ENCODE measurements at regions not wholly inside any gene's neighbourhood (a gene's known extent, or its start where the extent isn't known, plus 50 kb on each side); places are given as distances from the start of the nearest gene placed in this dataset.

DNA sequence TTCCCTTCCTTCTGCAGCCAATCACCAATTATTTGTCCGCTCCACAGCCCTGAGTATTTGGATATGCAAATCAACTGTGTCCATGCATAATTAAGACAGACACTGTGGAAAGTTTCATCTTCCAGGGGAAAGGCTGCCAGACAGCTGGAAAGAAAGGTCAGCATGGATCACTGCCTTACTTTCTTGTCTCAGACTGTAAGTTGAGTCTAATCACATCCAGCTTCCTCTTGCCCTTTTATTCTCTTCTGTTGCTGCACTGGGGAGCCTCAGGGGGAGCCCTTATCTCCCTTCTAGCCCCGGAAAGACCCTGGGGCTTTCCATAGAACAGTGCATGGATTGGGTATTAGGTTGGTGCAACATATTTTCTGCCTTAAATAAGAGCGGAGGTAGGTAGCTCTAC is 182.9 kb downstream of the OMA1 start:
- H3K4me3 Mint-ChIP-seq (ENCODE audit: unreplicated experiment): no peak overlapping the region
- no peaks in the 10 kb centered on the region for H3K27me3 Mint-ChIP-seq (ENCODE audit: unreplicated experiment)
- H3K4me1 Mint-ChIP-seq (ENCODE audit: unreplicated experiment): no peaks in the 10 kb centered on the region
- no peaks in the 10 kb centered on the region for H3K36me3 Mint-ChIP-seq (ENCODE audit: unreplicated experiment)
- no peak for DNase-seq (ENCODE audit: extremely low spot score, unreplicated experiment)
- no peaks in the 10 kb centered on the region for H3K9me3 Mint-ChIP-seq (ENCODE audit: unreplicated experiment)
- H3K27ac Mint-ChIP-seq (ENCODE audit: unreplicated experiment): no peak overlapping the region
- TF ChIP-seq, protein P1, sequence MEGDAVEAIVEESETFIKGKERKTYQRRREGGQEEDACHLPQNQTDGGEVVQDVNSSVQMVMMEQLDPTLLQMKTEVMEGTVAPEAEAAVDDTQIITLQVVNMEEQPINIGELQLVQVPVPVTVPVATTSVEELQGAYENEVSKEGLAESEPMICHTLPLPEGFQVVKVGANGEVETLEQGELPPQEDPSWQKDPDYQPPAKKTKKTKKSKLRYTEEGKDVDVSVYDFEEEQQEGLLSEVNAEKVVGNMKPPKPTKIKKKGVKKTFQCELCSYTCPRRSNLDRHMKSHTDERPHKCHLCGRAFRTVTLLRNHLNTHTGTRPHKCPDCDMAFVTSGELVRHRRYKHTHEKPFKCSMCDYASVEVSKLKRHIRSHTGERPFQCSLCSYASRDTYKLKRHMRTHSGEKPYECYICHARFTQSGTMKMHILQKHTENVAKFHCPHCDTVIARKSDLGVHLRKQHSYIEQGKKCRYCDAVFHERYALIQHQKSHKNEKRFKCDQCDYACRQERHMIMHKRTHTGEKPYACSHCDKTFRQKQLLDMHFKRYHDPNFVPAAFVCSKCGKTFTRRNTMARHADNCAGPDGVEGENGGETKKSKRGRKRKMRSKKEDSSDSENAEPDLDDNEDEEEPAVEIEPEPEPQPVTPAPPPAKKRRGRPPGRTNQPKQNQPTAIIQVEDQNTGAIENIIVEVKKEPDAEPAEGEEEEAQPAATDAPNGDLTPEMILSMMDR (IDR thresholded peaks at IDR 0.05): no peak

DNA sequence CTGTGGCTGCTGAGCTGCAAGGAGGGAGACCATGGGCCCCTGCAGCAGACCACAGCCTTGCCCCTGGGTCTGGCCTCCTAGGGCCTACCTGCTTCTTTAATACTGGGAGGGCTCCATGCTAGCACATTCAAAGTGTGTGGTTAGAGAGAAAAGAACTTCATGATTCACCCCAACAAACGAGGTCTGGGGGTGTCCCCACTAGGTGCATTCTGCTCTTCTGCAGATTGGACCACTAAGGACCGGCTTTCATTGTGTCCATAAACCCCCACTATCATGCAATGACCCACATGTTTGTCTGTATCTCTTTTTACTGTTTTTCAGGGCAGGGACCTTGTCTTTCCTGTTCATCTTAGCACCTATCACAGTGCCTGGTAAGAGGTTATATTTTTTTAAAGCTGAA is 185.4 kb downstream of the OMA1 start:
- Mint-ChIP-seq H3K27ac (ENCODE audit: unreplicated experiment) (no peak overlapping the region), H3K9me3 (ENCODE audit: unreplicated experiment) (no peaks in the 10 kb centered on the region), H3K4me1 (ENCODE audit: unreplicated experiment) (no peaks in the 10 kb centered on the region), H3K27me3 (ENCODE audit: unreplicated experiment) (peaks cover 2% of the 10 kb centered on the region), H3K4me3 (ENCODE audit: unreplicated experiment) (no peak overlapping the region), H3K36me3 (ENCODE audit: unreplicated experiment) (no peaks in the 10 kb centered on the region)
- TF ChIP-seq, protein P1 (IDR thresholded peaks at IDR 0.05): no peak
- no peak for DNase-seq (ENCODE audit: extremely low spot score, unreplicated experiment)

DNA sequence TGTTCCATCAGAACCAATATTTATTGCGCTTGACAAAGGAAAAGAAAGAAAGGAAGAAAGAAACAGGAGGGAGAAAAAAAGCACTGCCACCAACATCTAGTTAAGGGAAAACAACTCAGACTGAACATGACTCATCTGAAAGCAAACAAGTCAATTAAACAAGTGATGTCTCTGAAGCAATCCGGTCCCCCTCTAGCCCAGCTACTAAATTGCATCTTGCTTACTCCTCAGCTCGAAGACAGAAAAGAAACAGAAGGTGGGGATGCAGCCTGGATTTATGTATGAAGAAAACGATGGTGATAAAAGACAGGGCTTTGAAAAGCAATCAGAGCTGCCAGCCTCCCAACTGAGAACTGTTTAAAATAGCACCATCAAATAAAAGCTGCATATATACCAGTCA is 188.2 kb downstream of the OMA1 start:
- DNase-seq (ENCODE audit: extremely low spot score, unreplicated experiment): no peak
- H3K4me1 Mint-ChIP-seq (ENCODE audit: unreplicated experiment): no peaks in the 10 kb centered on the region
- TF ChIP-seq, protein P1 (IDR thresholded peaks at IDR 0.05): no peak
- H3K4me3 Mint-ChIP-seq (ENCODE audit: unreplicated experiment): no peak overlapping the region
- no peaks in the 10 kb centered on the region for H3K9me3 Mint-ChIP-seq (ENCODE audit: unreplicated experiment)
- no peak overlapping the region for H3K27ac Mint-ChIP-seq (ENCODE audit: unreplicated experiment)
- no peaks in the 10 kb centered on the region for H3K36me3 Mint-ChIP-seq (ENCODE audit: unreplicated experiment)
- H3K27me3 Mint-ChIP-seq (ENCODE audit: unreplicated experiment): peaks cover 2% of the 10 kb centered on the region

DNA sequence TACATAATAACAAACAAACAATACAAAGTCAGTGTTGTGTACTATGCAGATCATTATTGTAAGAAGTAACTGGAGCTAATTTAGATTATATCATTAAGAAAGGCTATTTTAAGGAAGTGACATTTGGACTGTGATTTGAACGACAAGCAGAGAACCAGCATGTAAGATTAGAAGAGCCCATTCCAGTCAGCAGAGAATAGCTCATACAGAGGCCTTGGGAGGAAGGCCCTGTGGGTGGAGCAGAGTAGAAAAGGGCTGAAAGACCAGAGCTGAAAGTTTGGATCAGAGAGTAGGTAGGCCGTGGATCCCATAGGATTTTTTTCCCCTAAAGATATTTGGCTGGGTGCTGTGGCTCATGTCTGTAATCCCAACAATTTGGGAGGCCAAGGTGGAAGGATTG is 190.1 kb downstream of the OMA1 start:
- Mint-ChIP-seq H3K36me3 (ENCODE audit: unreplicated experiment) (no peaks in the 10 kb centered on the region), H3K4me3 (ENCODE audit: unreplicated experiment) (no peak overlapping the region), H3K27me3 (ENCODE audit: unreplicated experiment) (peaks cover 2% of the 10 kb centered on the region), H3K27ac (ENCODE audit: unreplicated experiment) (no peak overlapping the region), H3K4me1 (ENCODE audit: unreplicated experiment) (no peaks in the 10 kb centered on the region), H3K9me3 (ENCODE audit: unreplicated experiment) (no peaks in the 10 kb centered on the region)
- no peak for DNase-seq (ENCODE audit: extremely low spot score, unreplicated experiment)
- TF ChIP-seq, protein P1 (IDR thresholded peaks at IDR 0.05): no peak

DNA sequence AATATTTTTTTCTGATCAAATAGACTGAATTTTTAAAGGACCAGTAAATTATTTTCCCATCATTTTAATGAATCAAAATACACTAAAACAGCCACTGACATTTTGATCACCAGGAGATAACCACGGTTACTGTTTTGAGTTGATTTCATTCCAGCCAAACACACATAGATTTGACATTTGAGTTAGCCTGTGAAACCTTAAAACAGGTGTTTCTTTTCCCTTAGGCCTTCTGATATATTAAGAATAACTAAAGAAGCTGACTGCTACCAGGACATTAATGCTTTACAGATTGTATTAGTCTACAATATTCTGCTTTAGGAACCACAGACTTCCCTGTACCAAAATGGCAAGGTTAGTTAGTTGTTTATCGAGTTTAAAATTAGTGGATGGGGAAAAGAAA is 193.4 kb downstream of the OMA1 start:
- Mint-ChIP-seq H3K4me1 (ENCODE audit: unreplicated experiment) (no peaks in the 10 kb centered on the region), H3K9me3 (ENCODE audit: unreplicated experiment) (peaks cover 5% of the 10 kb centered on the region), H3K4me3 (ENCODE audit: unreplicated experiment) (no peak overlapping the region), H3K36me3 (ENCODE audit: unreplicated experiment) (no peaks in the 10 kb centered on the region), H3K27ac (ENCODE audit: unreplicated experiment) (no peak overlapping the region), H3K27me3 (ENCODE audit: unreplicated experiment) (peaks cover 2% of the 10 kb centered on the region)
- DNase-seq (ENCODE audit: extremely low spot score, unreplicated experiment): no peak
- TF ChIP-seq, protein P1 (IDR thresholded peaks at IDR 0.05): no peak

All from osteocyte (in vitro differentiated cells).